ENCODE measurements at regions not wholly inside any gene's neighbourhood (a gene's known extent, or its start where the extent isn't known, plus 50 kb on each side); places are given as distances from the start of the nearest gene placed in this dataset.

DNA sequence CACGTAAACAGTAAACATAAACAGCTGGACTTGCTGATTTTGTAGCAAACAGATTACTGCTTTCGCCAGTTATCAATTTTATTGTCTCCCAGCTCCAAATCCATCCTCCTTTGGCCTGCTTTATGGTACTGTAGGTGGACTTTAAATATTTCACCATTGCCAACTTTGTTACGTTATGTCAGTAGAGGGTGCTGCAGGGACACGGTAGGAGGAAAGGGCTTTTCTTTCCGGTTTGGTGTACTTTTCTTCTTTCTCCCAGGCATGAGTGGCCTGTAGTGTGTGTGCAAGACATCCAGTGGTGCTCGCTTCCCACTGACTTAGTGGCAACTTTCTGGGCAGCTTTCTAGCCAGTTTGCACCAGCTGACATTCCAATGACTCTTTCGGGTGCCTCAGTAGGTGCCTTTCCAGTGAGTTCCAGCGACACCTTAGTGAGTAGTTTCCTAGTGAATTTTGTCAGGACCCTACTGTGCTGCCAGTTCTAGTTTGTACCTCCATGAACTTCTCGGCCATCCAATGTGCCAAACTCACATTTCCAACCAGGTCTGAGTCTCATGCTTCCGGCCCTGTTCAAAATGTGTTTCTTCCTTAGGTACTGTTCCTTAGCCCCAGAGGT is 267.6 kb upstream of the TENM4 start:
- TF ChIP-seq, protein P1, sequence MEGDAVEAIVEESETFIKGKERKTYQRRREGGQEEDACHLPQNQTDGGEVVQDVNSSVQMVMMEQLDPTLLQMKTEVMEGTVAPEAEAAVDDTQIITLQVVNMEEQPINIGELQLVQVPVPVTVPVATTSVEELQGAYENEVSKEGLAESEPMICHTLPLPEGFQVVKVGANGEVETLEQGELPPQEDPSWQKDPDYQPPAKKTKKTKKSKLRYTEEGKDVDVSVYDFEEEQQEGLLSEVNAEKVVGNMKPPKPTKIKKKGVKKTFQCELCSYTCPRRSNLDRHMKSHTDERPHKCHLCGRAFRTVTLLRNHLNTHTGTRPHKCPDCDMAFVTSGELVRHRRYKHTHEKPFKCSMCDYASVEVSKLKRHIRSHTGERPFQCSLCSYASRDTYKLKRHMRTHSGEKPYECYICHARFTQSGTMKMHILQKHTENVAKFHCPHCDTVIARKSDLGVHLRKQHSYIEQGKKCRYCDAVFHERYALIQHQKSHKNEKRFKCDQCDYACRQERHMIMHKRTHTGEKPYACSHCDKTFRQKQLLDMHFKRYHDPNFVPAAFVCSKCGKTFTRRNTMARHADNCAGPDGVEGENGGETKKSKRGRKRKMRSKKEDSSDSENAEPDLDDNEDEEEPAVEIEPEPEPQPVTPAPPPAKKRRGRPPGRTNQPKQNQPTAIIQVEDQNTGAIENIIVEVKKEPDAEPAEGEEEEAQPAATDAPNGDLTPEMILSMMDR (IDR thresholded peaks at IDR 0.05) = no peak
- TF ChIP-seq POLR2A (IDR thresholded peaks at IDR 0.05) = no peak
